HG03521 (cell line): ENCODE measurements at regions not wholly inside any gene's neighbourhood (a gene's known extent, or its start where the extent isn't known, plus 50 kb on each side); places are given as distances from the start of the nearest gene placed in this dataset.
A peak's percentile ranks its signal among the peaks of the same experiment; 100 is the strongest.

Experiments
- ATAC-seq: cut with Tn5 transposase; IDR thresholded peaks from one replicate; pipeline ENCODE4 v1.9.1; 2021; ENCODE audit warnings: mild to moderate bottlenecking, moderate library complexity; ENCODE audit not compliant: unreplicated experiment

- no peak for ATAC-seq
Observed at GRCh38 chr5:62732677-62733121, 154.1 kb downstream of the LRRC70 start.

GRCh38 chr5:62731022-62731421 lies 152.4 kb downstream of the LRRC70 start:
- no peak for ATAC-seq

- ATAC-seq: no peak
Observed at GRCh38 chr5:62729675-62730074, 151.1 kb downstream of the LRRC70 start.

- no peak for ATAC-seq
Observed at GRCh38 chr5:62727861-62728260, 149.2 kb downstream of the LRRC70 start.

- no peak for ATAC-seq
Observed at GRCh38 chr5:62727184-62727583, 148.6 kb downstream of the LRRC70 start.

- no peak for ATAC-seq
Observed at GRCh38 chr5:62722360-62722759, 143.7 kb downstream of the LRRC70 start.

- ATAC-seq: peak; percentile 99
Observed at GRCh38 chr5:62720031-62720441, 141.4 kb downstream of the LRRC70 start.

- ATAC-seq: no peak
Observed at GRCh38 chr5:62719061-62719720, 140.6 kb downstream of the LRRC70 start.

GRCh38 chr5:62718324-62718723 lies 139.7 kb downstream of the LRRC70 start:
- ATAC-seq: no peak

- ATAC-seq: no peak
Observed at GRCh38 chr5:62717301-62717933, 138.8 kb downstream of the LRRC70 start.

- ATAC-seq: no peak
Observed at GRCh38 chr5:62714296-62714695, 135.7 kb downstream of the LRRC70 start.

GRCh38 chr5:62708481-62709325 lies 130.1 kb downstream of the LRRC70 start:
- ATAC-seq: no peak

GRCh38 chr5:62707563-62707962 lies 128.9 kb downstream of the LRRC70 start:
- ATAC-seq: no peak

- no peak for ATAC-seq
Observed at GRCh38 chr5:62707131-62707530, 128.5 kb downstream of the LRRC70 start.

- ATAC-seq: no peak
Observed at GRCh38 chr5:62705022-62705421, 126.4 kb downstream of the LRRC70 start.

GRCh38 chr5:62702126-62702525 lies 123.5 kb downstream of the LRRC70 start:
- ATAC-seq: no peak

- ATAC-seq: no peak
Observed at GRCh38 chr5:62701036-62701435, 122.4 kb downstream of the LRRC70 start.

GRCh38 chr5:62698756-62699155 lies 120.1 kb downstream of the LRRC70 start:
- no peak for ATAC-seq

GRCh38 chr5:62695274-62695673 lies 116.7 kb downstream of the LRRC70 start:
- no peak for ATAC-seq

- no peak for ATAC-seq
Observed at GRCh38 chr5:62692946-62693713, 114.5 kb downstream of the LRRC70 start.

- ATAC-seq: no peak
Observed at GRCh38 chr5:62691946-62692345, 113.3 kb downstream of the LRRC70 start.
